RWPE1 (cell line): ENCODE measurements at regions not wholly inside any gene's neighbourhood (a gene's known extent, or its start where the extent isn't known, plus 50 kb on each side); places are given as distances from the start of the nearest gene placed in this dataset.

ENCODE experiments used
- CTCF ChIA-PET: fragments of 350-600 bp; sonication (Branson Sonifier 250); formaldehyde crosslinking; extraction: SDS; loops from one replicate; lab custom pipeline; 2021; lab: Yijun Ruan, JAX
- POLR2A ChIA-PET: fragments of 400-600 bp; formaldehyde crosslinking; extraction: SDS; loops from one replicate; lab custom pipeline; 2020; ENCODE audit warnings: antibody characterized with exemption; ENCODE audit not compliant: low non-redundant PET; lab: Yijun Ruan, JAX
- DNase-seq: peaks from one replicate; pipeline ENCODE4 v3.0.0; 2012; ENCODE audit warnings: low spot score
- H3K27ac ChIP-seq: fragments of 450-650 bp; 2 replicates; pipeline ENCODE4 v1.5.1; 2017
- TF ChIP-seq, protein P1 (sequence below): fragments of 450-650 bp; conservative IDR thresholded peaks from 2 replicates; pipeline ENCODE4 v1.5.1; 2017; ENCODE audit warnings: low read depth, mild to moderate bottlenecking

DNA sequence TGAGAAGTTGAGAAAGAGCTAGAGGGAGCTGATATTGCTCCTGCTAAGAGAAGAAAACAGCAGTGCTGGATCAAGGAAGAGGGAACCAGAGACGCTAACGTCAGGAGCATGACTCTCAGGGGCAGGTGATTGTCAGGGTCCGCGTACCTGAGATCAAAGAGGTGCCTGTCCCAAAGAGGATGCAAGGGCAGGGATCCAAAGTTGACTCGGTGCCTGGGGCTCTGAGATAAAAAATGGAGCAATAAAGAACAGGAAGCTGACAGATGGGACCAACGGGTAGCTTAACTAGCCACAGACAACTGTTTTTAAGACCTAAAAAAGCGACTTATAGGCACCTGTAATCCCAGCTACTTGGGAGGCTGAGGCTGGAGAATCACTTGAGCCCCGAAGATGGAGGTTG is 517.8 kb downstream of the IRX1 start:
- TF ChIP-seq, protein P1, sequence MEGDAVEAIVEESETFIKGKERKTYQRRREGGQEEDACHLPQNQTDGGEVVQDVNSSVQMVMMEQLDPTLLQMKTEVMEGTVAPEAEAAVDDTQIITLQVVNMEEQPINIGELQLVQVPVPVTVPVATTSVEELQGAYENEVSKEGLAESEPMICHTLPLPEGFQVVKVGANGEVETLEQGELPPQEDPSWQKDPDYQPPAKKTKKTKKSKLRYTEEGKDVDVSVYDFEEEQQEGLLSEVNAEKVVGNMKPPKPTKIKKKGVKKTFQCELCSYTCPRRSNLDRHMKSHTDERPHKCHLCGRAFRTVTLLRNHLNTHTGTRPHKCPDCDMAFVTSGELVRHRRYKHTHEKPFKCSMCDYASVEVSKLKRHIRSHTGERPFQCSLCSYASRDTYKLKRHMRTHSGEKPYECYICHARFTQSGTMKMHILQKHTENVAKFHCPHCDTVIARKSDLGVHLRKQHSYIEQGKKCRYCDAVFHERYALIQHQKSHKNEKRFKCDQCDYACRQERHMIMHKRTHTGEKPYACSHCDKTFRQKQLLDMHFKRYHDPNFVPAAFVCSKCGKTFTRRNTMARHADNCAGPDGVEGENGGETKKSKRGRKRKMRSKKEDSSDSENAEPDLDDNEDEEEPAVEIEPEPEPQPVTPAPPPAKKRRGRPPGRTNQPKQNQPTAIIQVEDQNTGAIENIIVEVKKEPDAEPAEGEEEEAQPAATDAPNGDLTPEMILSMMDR: no peak
- ChIA-PET CTCF (no interaction called here), POLR2A (no interaction called here)
- H3K27ac ChIP-seq: no peak overlapping the region
- DNase-seq: no peak

DNA sequence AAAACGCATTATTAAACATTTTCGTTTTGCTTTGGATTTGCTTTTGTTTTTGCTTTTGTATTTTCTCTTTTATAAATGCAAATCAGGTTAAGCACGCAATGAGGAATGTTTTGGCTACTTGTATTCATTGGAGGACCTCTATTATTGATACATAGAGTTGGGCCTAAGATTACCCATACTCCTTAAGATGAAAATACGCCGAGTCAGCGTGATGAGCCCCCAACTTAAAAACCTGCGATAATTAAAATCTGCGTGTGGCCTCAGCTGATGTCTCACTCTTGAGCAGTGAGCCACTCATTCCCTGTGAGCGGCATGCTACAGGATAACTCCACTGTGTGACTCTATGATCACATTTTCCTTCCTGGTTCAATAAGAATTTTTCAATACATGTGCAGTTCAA is 518.3 kb downstream of the IRX1 start:
- DNase-seq: no peak
- ChIA-PET POLR2A (no interaction called here), CTCF (no interaction called here)
- TF ChIP-seq, protein P1: no peak
- no peak overlapping the region for H3K27ac ChIP-seq

DNA sequence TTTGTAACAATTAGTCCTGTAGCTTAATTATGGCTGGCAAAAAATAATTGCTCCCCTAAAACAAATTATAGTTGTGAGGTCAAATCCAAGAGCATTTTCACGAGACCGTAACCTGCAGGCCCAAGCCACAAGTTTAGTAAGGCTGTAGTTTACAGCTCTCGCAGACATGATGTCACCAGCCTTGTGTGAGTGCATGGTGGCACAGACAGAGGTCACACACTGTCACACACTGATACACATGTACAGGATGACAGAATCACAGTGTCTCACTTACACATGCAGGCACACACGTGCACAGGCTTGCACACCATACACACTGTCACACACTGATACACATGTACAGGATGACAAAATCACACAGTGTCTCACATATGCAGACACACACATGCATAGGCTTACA is 518.8 kb downstream of the IRX1 start:
- TF ChIP-seq, protein P1: no peak
- POLR2A ChIA-PET: no interaction called here
- CTCF ChIA-PET: no interaction called here
- H3K27ac ChIP-seq: no peak overlapping the region
- no peak for DNase-seq

DNA sequence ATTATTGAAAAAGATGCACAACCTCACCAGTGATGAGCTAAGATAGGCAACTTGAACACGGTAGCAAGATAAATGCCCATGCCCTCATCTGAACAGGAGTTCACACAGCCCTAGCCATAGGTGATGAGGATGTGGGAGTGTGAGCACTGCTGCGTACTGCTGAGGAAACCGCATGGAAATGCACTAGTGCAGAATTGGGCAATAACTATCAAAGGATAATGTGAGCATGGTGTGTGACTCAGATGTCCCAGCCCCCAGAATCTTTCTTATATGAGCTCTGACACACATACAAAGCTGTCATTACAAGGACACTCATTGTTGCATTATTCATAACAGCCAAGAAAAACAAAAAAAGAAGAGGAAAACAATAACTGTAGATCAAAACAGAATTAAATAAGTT is 521.2 kb downstream of the IRX1 start:
- ChIA-PET POLR2A (no interaction called here), CTCF (interaction anchor here (0.6 kb wide), 1 partner anchor 563 kb away, joined by 3 read pairs; no protein-coding TSS in a partner anchor)
- TF ChIP-seq, protein P1: no peak

DNA sequence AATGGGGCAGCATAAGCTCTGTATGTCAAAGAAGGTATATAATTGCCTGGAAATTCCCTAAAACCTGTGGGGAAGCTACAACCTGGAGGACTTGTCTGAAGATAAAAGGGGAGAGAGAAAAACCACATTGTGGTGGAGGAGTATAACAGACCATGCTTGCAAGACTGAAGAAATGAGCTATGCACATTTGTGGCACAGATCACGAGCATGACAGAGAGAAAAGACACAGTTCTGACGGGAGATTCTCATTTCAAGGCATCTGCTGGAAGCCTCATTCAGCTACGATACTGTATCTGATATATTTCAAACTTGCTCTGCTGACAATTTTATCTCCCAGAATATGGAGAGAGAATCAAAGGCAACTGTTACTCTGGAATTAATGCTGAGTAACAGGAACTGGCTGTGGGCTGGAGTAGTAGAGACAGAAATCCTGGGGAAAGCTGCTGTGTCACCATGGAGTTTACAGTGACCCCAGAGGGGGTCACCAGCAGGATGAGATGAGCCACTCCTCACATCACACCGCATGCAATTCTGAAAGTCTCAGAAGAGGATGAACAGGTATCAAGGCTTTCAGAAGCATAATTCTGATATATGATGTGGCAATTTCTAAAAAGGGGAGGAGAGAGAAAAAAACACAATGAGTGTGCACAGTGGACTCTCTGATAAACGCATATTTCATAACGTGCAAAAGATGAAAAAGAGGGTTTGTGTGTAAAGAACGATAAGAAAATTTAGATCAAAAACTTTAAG is 528.8 kb downstream of the IRX1 start:
- TF ChIP-seq, protein P1: no peak
- no peak for DNase-seq
- CTCF ChIA-PET: no interaction called here
- POLR2A ChIA-PET: no interaction called here
- H3K27ac ChIP-seq: no peak overlapping the region

More for the DNA sequence above, 521.2 kb downstream of the IRX1 start:
- H3K27ac ChIP-seq: no peak overlapping the region
- DNase-seq: no peak

DNA sequence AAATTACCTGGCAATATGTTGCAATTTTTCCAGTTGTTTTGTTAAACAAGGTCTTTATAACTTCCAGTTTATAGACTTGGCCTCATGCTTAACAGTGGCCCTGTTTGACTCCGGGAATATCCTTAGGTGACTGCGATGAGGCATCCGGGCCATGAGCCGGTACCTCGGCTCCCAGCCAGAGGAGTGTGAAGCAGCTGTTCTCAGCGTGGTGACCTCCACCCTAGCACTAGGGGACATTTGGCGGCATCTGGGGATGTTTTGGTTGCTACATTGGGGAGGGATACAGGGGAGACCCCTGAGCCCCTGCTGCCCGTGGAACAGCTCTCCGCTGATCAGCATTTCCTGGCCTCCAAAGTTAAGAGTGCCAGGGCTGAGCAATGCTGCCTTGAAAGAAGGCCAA is 533.4 kb downstream of the IRX1 start:
- CTCF ChIA-PET: no interaction called here
- TF ChIP-seq, protein P1: no peak

More for the DNA sequence above, 533.4 kb downstream of the IRX1 start:
- no peak overlapping the region for H3K27ac ChIP-seq
- DNase-seq: no peak
- POLR2A ChIA-PET: no interaction called here
